Left lobe of liver (tissue), 2 donors: ENCODE measurements at regions not wholly inside any gene's neighbourhood (a gene's known extent, or its start where the extent isn't known, plus 50 kb on each side); places are given as distances from the start of the nearest gene placed in this dataset.

Source experiments
- ATAC-seq: fragments of 200-7000 bp; cut with Tn5 transposase; one replicate; pipeline ENCODE4 v1.9.1; 2020; ENCODE audit warnings: mild to moderate bottlenecking, moderate library complexity
- DNase-seq: peaks from one replicate; pipeline ENCODE4 v3.0.0-alpha.2; 2020; ENCODE audit warnings: low spot score
- donor health status: DM: no; HTN: no; CAD: no; lungs with moderate emphysema.
- donor health status: DM: no; HTN: yes; CAD: no.

- ATAC-seq (no peak), DNase-seq (no peak)
These were observed 291.8 kb upstream of the USP24 start for GRCh38 chr1:55506740-55507577.

GRCh38 chr1:55505326-55505725 is 290.2 kb upstream of the USP24 start:
- ATAC-seq (no peak), DNase-seq (no peak)

- DNase-seq = no peak
These were observed 289.2 kb upstream of the USP24 start for GRCh38 chr1:55504306-55504731.

GRCh38 chr1:55503663-55504305 is 288.6 kb upstream of the USP24 start:
- no peak for ATAC-seq
- DNase-seq = no peak

More at GRCh38 chr1:55504306-55504731, 289.2 kb upstream of the USP24 start:
- ATAC-seq = no peak

- ATAC-seq = no peak
- DNase-seq = no peak
These were observed 285.4 kb upstream of the USP24 start for GRCh38 chr1:55500601-55501000.

GRCh38 chr1:55490547-55490946 is 275.4 kb upstream of the USP24 start:
- ATAC-seq (no peak), DNase-seq (no peak)

- DNase-seq = no peak
These were observed 269.0 kb upstream of the USP24 start for GRCh38 chr1:55484173-55484572.

GRCh38 chr1:55483523-55483922 is 268.4 kb upstream of the USP24 start:
- ATAC-seq (no peak), DNase-seq (no peak)

More at GRCh38 chr1:55484173-55484572, 269.0 kb upstream of the USP24 start:
- ATAC-seq = no peak

GRCh38 chr1:55481634-55482033 is 266.5 kb upstream of the USP24 start:
- no peak for ATAC-seq
- DNase-seq = no peak

GRCh38 chr1:55480029-55480795 is 265.0 kb upstream of the USP24 start:
- ATAC-seq (no peak), DNase-seq (no peak)

- DNase-seq (no peak), ATAC-seq (peak; percentile 49)
These were observed 263.6 kb upstream of the USP24 start for GRCh38 chr1:55478742-55479141.

GRCh38 chr1:55477953-55478352 is 262.8 kb upstream of the USP24 start:
- DNase-seq (no peak), ATAC-seq (no peak)

- DNase-seq (no peak), ATAC-seq (peak; percentile 54)
These were observed 261.4 kb upstream of the USP24 start for GRCh38 chr1:55476445-55477015.

GRCh38 chr1:55474168-55474786 is 259.1 kb upstream of the USP24 start:
- ATAC-seq = no peak
- no peak for DNase-seq

- no peak for ATAC-seq
- DNase-seq = no peak
These were observed 258.5 kb upstream of the USP24 start for GRCh38 chr1:55473661-55474060.

GRCh38 chr1:55472784-55473183 is 257.6 kb upstream of the USP24 start:
- no peak for DNase-seq
- ATAC-seq = no peak

GRCh38 chr1:55472115-55472514 is 257.0 kb upstream of the USP24 start:
- DNase-seq (no peak), ATAC-seq (no peak)

GRCh38 chr1:55468142-55468795 is 253.1 kb upstream of the USP24 start:
- ATAC-seq = no peak
- no peak for DNase-seq

- ATAC-seq (no peak), DNase-seq (no peak)
These were observed 251.8 kb upstream of the USP24 start for GRCh38 chr1:55466921-55467320.

GRCh38 chr1:55466373-55466772 is 251.2 kb upstream of the USP24 start:
- ATAC-seq (no peak), DNase-seq (no peak)
